Stimulated activated effector memory CD8-positive, alpha-beta T cell treated with anti-CD3 and anti-CD28 coated beads, Interleukin-12 subunit alpha, Interleukin-12 subunit beta, amount 100 ng/mL, for 72 hours (primary cell): ENCODE measurements at regions not wholly inside any gene's neighbourhood (a gene's known extent, or its start where the extent isn't known, plus 50 kb on each side); places are given as distances from the start of the nearest gene placed in this dataset.

Source experiments
- ATAC-seq: fragments of 150-1000 bp; cut with Tn5 transposase; 2 replicates; pipeline ENCODE4 v1.10.0; 2021
- DNase-seq, 2 donors: peaks; one replicate each; pipeline ENCODE4 v3.0.0; 2021 to 2022; ENCODE audit warnings: low spot score in 2 of 2
- H3K27ac Mint-ChIP-seq: one replicate; pipeline ENCODE4 v1.8.0; 2022; ENCODE audit warnings: mild to moderate bottlenecking, mixed read lengths
- H3K36me3 Mint-ChIP-seq: one replicate; pipeline ENCODE4 v1.8.0; 2022; ENCODE audit warnings: mild to moderate bottlenecking, mixed read lengths
- H3K4me1 Mint-ChIP-seq: one replicate; pipeline ENCODE4 v1.8.0; 2022; ENCODE audit warnings: mixed read lengths
- H3K4me3 Mint-ChIP-seq: one replicate; pipeline ENCODE4 v1.8.0; 2022; ENCODE audit warnings: mild to moderate bottlenecking, mixed read lengths
- H3K9me3 Mint-ChIP-seq: one replicate; pipeline ENCODE4 v1.8.0; 2022; ENCODE audit warnings: mixed read lengths

GRCh38 chr12:14262771-14263511, 102.5 kb upstream of the ATF7IP start:
- ATAC-seq: no peak
- H3K36me3 Mint-ChIP-seq: peaks cover 1% of the 10 kb centered on the region
- no peak overlapping the region for H3K4me3 Mint-ChIP-seq
- no peaks in the 10 kb centered on the region for H3K9me3 Mint-ChIP-seq
- H3K27ac Mint-ChIP-seq: no peak overlapping the region
- DNase-seq: no peak
- H3K4me1 Mint-ChIP-seq: peaks cover 13% of the 10 kb centered on the region

GRCh38 chr12:14263742-14264141, 101.7 kb upstream of the ATF7IP start:
- no peak for ATAC-seq
- Mint-ChIP-seq H3K27ac (no peak overlapping the region), H3K36me3 (no peaks in the 10 kb centered on the region), H3K4me3 (no peak overlapping the region), H3K9me3 (no peaks in the 10 kb centered on the region), H3K4me1 (peaks cover 5% of the 10 kb centered on the region)
- no peak for DNase-seq

- no peak overlapping the region for H3K27ac Mint-ChIP-seq
- no peak overlapping the region for H3K4me3 Mint-ChIP-seq
- no peaks in the 10 kb centered on the region for H3K36me3 Mint-ChIP-seq
- no peaks in the 10 kb centered on the region for H3K9me3 Mint-ChIP-seq
- no peaks in the 10 kb centered on the region for H3K4me1 Mint-ChIP-seq
- ATAC-seq: no peak
- no peak for DNase-seq
Measured at GRCh38 chr12:14264316-14264715, 101.2 kb upstream of the ATF7IP start.

GRCh38 chr12:14264778-14265177, 100.7 kb upstream of the ATF7IP start:
- Mint-ChIP-seq H3K36me3 (no peaks in the 10 kb centered on the region), H3K9me3 (no peaks in the 10 kb centered on the region), H3K27ac (no peak overlapping the region), H3K4me1 (no peaks in the 10 kb centered on the region), H3K4me3 (no peak overlapping the region)
- ATAC-seq (no peak), DNase-seq (no peak)

GRCh38 chr12:14268120-14268515, 97.4 kb upstream of the ATF7IP start:
- no peak for ATAC-seq
- Mint-ChIP-seq H3K4me3 (no peak overlapping the region), H3K4me1 (no peaks in the 10 kb centered on the region), H3K9me3 (peaks cover 7% of the 10 kb centered on the region), H3K36me3 (no peaks in the 10 kb centered on the region), H3K27ac (no peak overlapping the region)
- no peak for DNase-seq

GRCh38 chr12:14270392-14270791, 95.1 kb upstream of the ATF7IP start:
- Mint-ChIP-seq H3K4me1 (no peaks in the 10 kb centered on the region), H3K9me3 (peaks cover 7% of the 10 kb centered on the region), H3K36me3 (no peaks in the 10 kb centered on the region), H3K4me3 (no peak overlapping the region), H3K27ac (no peak overlapping the region)
- ATAC-seq (no peak), DNase-seq (no peak)

- Mint-ChIP-seq H3K36me3 (no peaks in the 10 kb centered on the region), H3K4me1 (no peaks in the 10 kb centered on the region), H3K9me3 (peaks cover 7% of the 10 kb centered on the region), H3K4me3 (no peak overlapping the region), H3K27ac (no peak overlapping the region)
- DNase-seq (no peak), ATAC-seq (no peak)
Measured at GRCh38 chr12:14272956-14273912, 92.2 kb upstream of the ATF7IP start.

- no peak overlapping the region for H3K4me3 Mint-ChIP-seq
- H3K4me1 Mint-ChIP-seq: no peaks in the 10 kb centered on the region
- H3K36me3 Mint-ChIP-seq: no peaks in the 10 kb centered on the region
- no peak for DNase-seq
- no peak for ATAC-seq
- peaks cover 7% of the 10 kb centered on the region for H3K9me3 Mint-ChIP-seq
- no peak overlapping the region for H3K27ac Mint-ChIP-seq
Measured at GRCh38 chr12:14273913-14274311, 91.6 kb upstream of the ATF7IP start.

- no peak for DNase-seq
- H3K27ac Mint-ChIP-seq: no peak overlapping the region
- no peak for ATAC-seq
- H3K4me1 Mint-ChIP-seq: no peaks in the 10 kb centered on the region
- H3K9me3 Mint-ChIP-seq: peaks cover 8% of the 10 kb centered on the region
- no peak overlapping the region for H3K4me3 Mint-ChIP-seq
- no peaks in the 10 kb centered on the region for H3K36me3 Mint-ChIP-seq
Measured at GRCh38 chr12:14275111-14275510, 90.4 kb upstream of the ATF7IP start.

- H3K9me3 Mint-ChIP-seq: peaks cover 3% of the 10 kb centered on the region
- H3K27ac Mint-ChIP-seq: no peak overlapping the region
- H3K36me3 Mint-ChIP-seq: no peaks in the 10 kb centered on the region
- DNase-seq: no peak
- no peak for ATAC-seq
- no peaks in the 10 kb centered on the region for H3K4me1 Mint-ChIP-seq
- H3K4me3 Mint-ChIP-seq: no peak overlapping the region
Measured at GRCh38 chr12:14275886-14276285, 89.6 kb upstream of the ATF7IP start.

GRCh38 chr12:14278294-14278953, 87.1 kb upstream of the ATF7IP start:
- no peaks in the 10 kb centered on the region for H3K4me1 Mint-ChIP-seq
- no peak overlapping the region for H3K4me3 Mint-ChIP-seq
- no peak for DNase-seq
- H3K36me3 Mint-ChIP-seq: no peaks in the 10 kb centered on the region
- H3K9me3 Mint-ChIP-seq: peaks cover 3% of the 10 kb centered on the region
- ATAC-seq: no peak
- no peak overlapping the region for H3K27ac Mint-ChIP-seq

GRCh38 chr12:14279845-14280244, 85.6 kb upstream of the ATF7IP start:
- H3K9me3 Mint-ChIP-seq: peaks cover 3% of the 10 kb centered on the region
- peak; percentile 46 for ATAC-seq
- H3K4me3 Mint-ChIP-seq: no peak overlapping the region
- no peaks in the 10 kb centered on the region for H3K36me3 Mint-ChIP-seq
- no peaks in the 10 kb centered on the region for H3K4me1 Mint-ChIP-seq
- H3K27ac Mint-ChIP-seq: no peak overlapping the region
- no peak for DNase-seq

GRCh38 chr12:14280921-14281320, 84.6 kb upstream of the ATF7IP start:
- peaks cover 3% of the 10 kb centered on the region for H3K9me3 Mint-ChIP-seq
- no peak overlapping the region for H3K27ac Mint-ChIP-seq
- H3K4me3 Mint-ChIP-seq: no peak overlapping the region
- ATAC-seq: no peak
- no peak for DNase-seq
- H3K36me3 Mint-ChIP-seq: no peaks in the 10 kb centered on the region
- no peaks in the 10 kb centered on the region for H3K4me1 Mint-ChIP-seq

GRCh38 chr12:14281539-14281938, 83.9 kb upstream of the ATF7IP start:
- Mint-ChIP-seq H3K4me1 (no peaks in the 10 kb centered on the region), H3K4me3 (no peak overlapping the region), H3K9me3 (peaks cover 3% of the 10 kb centered on the region), H3K36me3 (no peaks in the 10 kb centered on the region), H3K27ac (no peak overlapping the region)
- ATAC-seq: no peak
- DNase-seq: no peak

- Mint-ChIP-seq H3K4me3 (no peak overlapping the region), H3K27ac (no peak overlapping the region), H3K4me1 (no peaks in the 10 kb centered on the region), H3K9me3 (peaks cover 3% of the 10 kb centered on the region), H3K36me3 (no peaks in the 10 kb centered on the region)
- ATAC-seq (no peak), DNase-seq (no peak)
Measured at GRCh38 chr12:14283489-14284144, 81.9 kb upstream of the ATF7IP start.
